GM13977 (cell line): ENCODE measurements at regions not wholly inside any gene's neighbourhood (a gene's known extent, or its start where the extent isn't known, plus 50 kb on each side); places are given as distances from the start of the nearest gene placed in this dataset.
"Not testable (repeated sequence)": the region's sequence is repeated elsewhere in the genome, so short reads cannot be mapped to it uniquely, and the experiment has no call there.

Source experiments
- DNase-seq: peaks from one replicate; pipeline ENCODE4 v3.0.0; 2012; ENCODE audit warnings: low spot score
- CTCF ChIP-seq: IDR thresholded peaks from 2 replicates; pipeline ENCODE4 v1.5.1; 2012; ENCODE audit warnings: mild to moderate bottlenecking, control low read depth; ENCODE audit not compliant: insufficient read depth; ENCODE audit errors: extremely low read depth, missing control alignments
- in situ Hi-C: fragments of 300-500 bp; cut with MboI; formaldehyde crosslinking; loops from one replicate; pipeline ENCODE4 v1.12.0; 2022; ENCODE audit warnings: low sequenced_read_pairs, low pct_unique_long_range_greater_than_20kb, mixed read lengths, inconsistent platforms; ENCODE audit not compliant: unreplicated experiment

GRCh38 chr5:54390539-54391031 lies 64.9 kb upstream of the HSPB3 start:
- no peak for DNase-seq
- in situ Hi-C loops: no loop called here
- TF ChIP-seq CTCF: no peak

GRCh38 chr5:54390015-54390414 lies 65.5 kb upstream of the HSPB3 start:
- in situ Hi-C loops: no loop called here
- no peak for TF ChIP-seq CTCF
- no peak for DNase-seq

GRCh38 chr5:54389399-54389798 lies 66.1 kb upstream of the HSPB3 start:
- in situ Hi-C loops: not testable (repeated sequence)

GRCh38 chr5:54388811-54389210 lies 66.7 kb upstream of the HSPB3 start:
- in situ Hi-C loops: no loop called here
- TF ChIP-seq CTCF: no peak
- DNase-seq: no peak

More at GRCh38 chr5:54389399-54389798, 66.1 kb upstream of the HSPB3 start:
- not testable (repeated sequence) for DNase-seq

GRCh38 chr5:54388409-54388808 lies 67.1 kb upstream of the HSPB3 start:
- no peak for TF ChIP-seq CTCF
- DNase-seq: no peak
- in situ Hi-C loops: no loop called here

- DNase-seq: peak; percentile 32
- TF ChIP-seq CTCF: no peak
- in situ Hi-C loops: no loop called here
Measured at GRCh38 chr5:54387659-54388232, 67.8 kb upstream of the HSPB3 start.

GRCh38 chr5:54387031-54387430 lies 68.5 kb upstream of the HSPB3 start:
- no peak for DNase-seq
- no peak for TF ChIP-seq CTCF
- in situ Hi-C loops: no loop called here
